ENCODE measurements at regions not wholly inside any gene's neighbourhood (a gene's known extent, or its start where the extent isn't known, plus 50 kb on each side); places are given as distances from the start of the nearest gene placed in this dataset.

- no peak for TF ChIP-seq CTCF (IDR thresholded peaks at IDR 0.05)
- TF ChIP-seq POLR2AphosphoS5 (IDR thresholded peaks at IDR 0.05), result no peak
- no peak for TF ChIP-seq POLR2A (IDR thresholded peaks at IDR 0.05)
These were observed 318.8 kb downstream of the RND3 start for GRCh38 chr2:150168595-150169236.

All from suprapubic skin (tissue), 4 donors.